DOHH2 (cell line): ENCODE measurements at regions not wholly inside any gene's neighbourhood (a gene's known extent, or its start where the extent isn't known, plus 50 kb on each side); places are given as distances from the start of the nearest gene placed in this dataset.

Source experiments
- CTCF ChIP-seq: fragments of 200-600 bp; sonication (generic); IDR thresholded peaks from one replicate; pipeline ENCODE4 v1.5.1; 2014; ENCODE audit warnings: antibody characterized with exemption, mild to moderate bottlenecking, low read depth, low read length; ENCODE audit not compliant: poor library complexity, severe bottlenecking
- EZH2phosphoT487 ChIP-seq: fragments of 200-600 bp; sonication (generic); IDR thresholded peaks from 2 replicates; pipeline ENCODE4 v1.6.1; 2017; ENCODE audit warnings: borderline replicate concordance, mild to moderate bottlenecking, antibody characterized with exemption, low read length, moderate library complexity, mixed read lengths

GRCh38 chr3:34283751-34284150 lies 485.3 kb downstream of the PDCD6IP start:
- TF ChIP-seq CTCF (no peak), EZH2phosphoT487 (no peak)
